ENCODE measurements at regions not wholly inside any gene's neighbourhood (a gene's known extent, or its start where the extent isn't known, plus 50 kb on each side); places are given as distances from the start of the nearest gene placed in this dataset.
A peak's percentile ranks its signal among the peaks of the same experiment; 100 is the strongest.

DNA sequence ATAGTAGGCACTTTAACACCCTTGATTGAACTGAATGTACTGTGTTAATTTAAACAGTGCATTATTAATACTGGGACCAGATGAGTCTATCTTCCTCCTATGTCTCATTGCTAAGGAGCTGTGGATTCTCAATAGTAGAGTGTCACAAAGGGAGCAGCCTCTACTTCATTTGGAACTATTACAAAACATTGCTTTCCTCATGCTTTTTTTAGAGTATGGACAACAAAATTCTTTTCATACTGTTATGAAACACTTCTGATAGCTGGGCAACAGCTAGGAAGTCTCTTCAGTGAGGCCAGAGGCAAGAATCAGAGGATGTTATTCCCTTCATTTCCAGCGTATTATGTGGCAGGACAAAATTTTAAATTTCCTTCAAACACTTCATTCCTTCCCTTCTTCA lies 160.8 kb downstream of the FBXO8 start:
- TF ChIP-seq, protein P1, sequence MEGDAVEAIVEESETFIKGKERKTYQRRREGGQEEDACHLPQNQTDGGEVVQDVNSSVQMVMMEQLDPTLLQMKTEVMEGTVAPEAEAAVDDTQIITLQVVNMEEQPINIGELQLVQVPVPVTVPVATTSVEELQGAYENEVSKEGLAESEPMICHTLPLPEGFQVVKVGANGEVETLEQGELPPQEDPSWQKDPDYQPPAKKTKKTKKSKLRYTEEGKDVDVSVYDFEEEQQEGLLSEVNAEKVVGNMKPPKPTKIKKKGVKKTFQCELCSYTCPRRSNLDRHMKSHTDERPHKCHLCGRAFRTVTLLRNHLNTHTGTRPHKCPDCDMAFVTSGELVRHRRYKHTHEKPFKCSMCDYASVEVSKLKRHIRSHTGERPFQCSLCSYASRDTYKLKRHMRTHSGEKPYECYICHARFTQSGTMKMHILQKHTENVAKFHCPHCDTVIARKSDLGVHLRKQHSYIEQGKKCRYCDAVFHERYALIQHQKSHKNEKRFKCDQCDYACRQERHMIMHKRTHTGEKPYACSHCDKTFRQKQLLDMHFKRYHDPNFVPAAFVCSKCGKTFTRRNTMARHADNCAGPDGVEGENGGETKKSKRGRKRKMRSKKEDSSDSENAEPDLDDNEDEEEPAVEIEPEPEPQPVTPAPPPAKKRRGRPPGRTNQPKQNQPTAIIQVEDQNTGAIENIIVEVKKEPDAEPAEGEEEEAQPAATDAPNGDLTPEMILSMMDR (IDR thresholded peaks at IDR 0.05) = no peak
- H3K27ac ChIP-seq = no peak overlapping the region

DNA sequence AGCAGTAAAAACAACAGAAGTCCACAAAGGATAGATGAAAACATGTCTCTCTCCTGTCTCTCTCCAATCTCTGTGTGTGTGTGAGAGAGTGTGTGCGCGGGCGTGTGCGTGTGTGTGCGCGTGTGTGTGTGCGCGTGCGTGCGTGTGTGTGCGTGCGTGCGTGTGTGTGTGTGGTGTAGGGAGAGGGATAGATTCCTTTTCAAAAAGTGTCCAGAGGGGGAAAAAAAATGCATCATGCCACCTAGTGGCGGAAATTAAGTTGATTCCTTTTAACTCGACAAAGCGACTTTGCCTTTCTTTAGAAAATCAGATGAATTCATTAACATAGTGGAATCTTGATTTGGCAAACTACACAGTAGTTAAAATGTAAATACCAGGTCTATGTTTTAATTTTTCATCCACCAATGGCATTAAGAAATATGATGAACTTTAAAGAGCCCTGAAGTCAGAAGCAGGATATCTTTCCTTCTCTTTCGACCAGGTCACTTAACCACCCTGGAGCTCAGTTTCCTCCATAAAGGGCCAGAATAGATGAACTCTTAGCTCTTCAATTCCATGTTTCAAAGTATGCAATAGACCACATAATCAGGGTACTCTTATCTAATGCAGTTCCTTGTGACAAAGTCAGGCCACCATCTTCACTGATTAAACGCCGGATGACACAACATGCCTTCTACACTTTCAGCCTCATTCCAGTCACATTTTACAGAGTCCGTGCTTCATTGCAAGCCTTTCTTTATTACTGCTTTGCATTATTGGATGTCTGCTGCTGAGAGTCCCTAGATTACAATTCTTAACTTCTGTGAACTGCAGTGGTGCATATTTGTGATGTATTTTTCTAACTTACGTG lies 162.8 kb downstream of the FBXO8 start:
- no peak for TF ChIP-seq ZFX (IDR thresholded peaks at IDR 0.05; ENCODE audit: borderline replicate concordance)
- TF ChIP-seq, protein P1 (IDR thresholded peaks at IDR 0.05) = peak; percentile 49
- no peak overlapping the region for H3K27ac ChIP-seq

- TF ChIP-seq, protein P1 (IDR thresholded peaks at IDR 0.05) = no peak
- no peak for TF ChIP-seq ZFX (IDR thresholded peaks at IDR 0.05; ENCODE audit: borderline replicate concordance)
- H3K27ac ChIP-seq = no peak overlapping the region
These were observed 163.6 kb downstream of the FBXO8 start for GRCh38 chr4:174119830-174120229.

- H3K27ac ChIP-seq = no peak overlapping the region
- TF ChIP-seq ZFX (IDR thresholded peaks at IDR 0.05; ENCODE audit: borderline replicate concordance) = no peak
- TF ChIP-seq, protein P1 (IDR thresholded peaks at IDR 0.05) = no peak
These were observed 164.4 kb downstream of the FBXO8 start for GRCh38 chr4:174119051-174119450.

DNA sequence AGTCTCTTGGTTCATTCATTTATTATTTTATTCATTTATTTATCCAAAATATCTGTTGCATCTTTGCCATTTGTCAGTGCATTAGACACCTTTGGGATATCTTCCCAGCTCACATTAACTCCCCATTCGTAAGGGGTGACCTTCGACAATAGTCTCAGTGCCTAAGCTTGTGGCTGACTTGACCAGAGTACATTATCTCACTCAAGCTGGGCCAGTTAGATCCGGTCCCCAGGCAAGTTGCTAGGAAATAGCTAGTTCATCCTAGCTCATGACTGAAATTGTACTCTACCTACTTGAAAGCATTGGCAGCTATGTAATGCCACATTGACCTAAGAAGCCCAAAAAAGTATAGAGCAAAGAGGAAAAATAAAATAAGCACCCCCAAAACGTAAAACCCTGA lies 165.3 kb downstream of the FBXO8 start:
- no peak overlapping the region for H3K27ac ChIP-seq

GRCh38 chr4:174117445-174117844 lies 166.0 kb downstream of the FBXO8 start:
- TF ChIP-seq ZFX (IDR thresholded peaks at IDR 0.05; ENCODE audit: borderline replicate concordance) = no peak
- TF ChIP-seq, protein P1 (IDR thresholded peaks at IDR 0.05) = no peak
- no peak overlapping the region for H3K27ac ChIP-seq

More for the DNA sequence above, 165.3 kb downstream of the FBXO8 start:
- TF ChIP-seq, protein P1 (IDR thresholded peaks at IDR 0.05) = no peak
- no peak for TF ChIP-seq ZFX (IDR thresholded peaks at IDR 0.05; ENCODE audit: borderline replicate concordance)

DNA sequence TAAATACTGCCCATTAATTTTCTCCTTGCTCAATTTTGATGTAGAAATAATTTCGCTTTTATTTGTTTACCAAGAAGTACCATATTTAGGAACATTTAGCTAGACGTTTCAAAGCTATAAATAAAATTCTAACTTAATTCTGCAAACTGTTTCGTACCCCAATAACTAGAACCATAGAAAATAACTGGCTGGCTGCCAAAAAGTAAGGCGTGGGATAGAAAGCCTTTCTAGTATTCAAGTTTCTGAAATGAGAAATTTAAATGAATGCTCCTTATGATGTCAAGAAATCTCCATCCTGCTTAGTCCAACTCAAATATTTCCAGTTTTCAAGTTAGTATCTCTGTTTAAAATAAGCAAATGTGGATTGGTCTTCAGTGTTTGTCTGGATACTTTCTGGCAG lies 167.4 kb downstream of the FBXO8 start:
- no peak for TF ChIP-seq ZFX (IDR thresholded peaks at IDR 0.05; ENCODE audit: borderline replicate concordance)
- TF ChIP-seq, protein P1 (IDR thresholded peaks at IDR 0.05) = no peak
- H3K27ac ChIP-seq = no peak overlapping the region

Data from 22Rv1 (cell line).